NCI-H1436 treated with DMSO at 0.1 percent for 48 hours (cell line): ENCODE measurements at regions not wholly inside any gene's neighbourhood (a gene's known extent, or its start where the extent isn't known, plus 50 kb on each side); places are given as distances from the start of the nearest gene placed in this dataset.
"Not testable (repeated sequence)": the region's sequence is repeated elsewhere in the genome, so short reads cannot be mapped to it uniquely, and the experiment has no call there.

Experiments used
- DNase-seq: peaks from one replicate; lab custom pipeline; 2025; lab: John Stamatoyannopoulos, UW

DNA sequence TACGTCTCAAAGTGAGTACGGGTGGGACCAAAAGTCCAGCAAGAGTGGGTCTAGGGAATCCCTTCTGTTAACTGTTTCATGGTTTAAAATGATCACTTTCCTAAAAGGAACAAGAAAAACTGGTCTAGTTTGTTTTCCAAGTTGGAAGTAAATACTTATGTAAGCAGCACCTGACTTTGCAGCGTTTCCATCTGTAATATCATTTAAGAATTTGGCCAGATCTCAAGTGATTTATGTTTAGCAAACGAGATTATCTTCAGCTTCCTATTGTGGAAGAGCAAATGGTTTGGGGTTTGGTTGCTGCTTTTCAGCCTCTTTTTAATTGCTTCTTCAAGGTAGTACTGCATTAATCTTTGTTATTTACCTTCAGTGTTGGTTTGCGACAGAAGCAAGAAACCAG, 50.4 kb downstream of the FHIP1A start:
- DNase-seq: no peak

GRCh38 chr4:151460434-151460833, 51.5 kb downstream of the FHIP1A start:
- no peak for DNase-seq

GRCh38 chr4:151462554-151462953, 53.6 kb downstream of the FHIP1A start:
- DNase-seq: no peak

DNA sequence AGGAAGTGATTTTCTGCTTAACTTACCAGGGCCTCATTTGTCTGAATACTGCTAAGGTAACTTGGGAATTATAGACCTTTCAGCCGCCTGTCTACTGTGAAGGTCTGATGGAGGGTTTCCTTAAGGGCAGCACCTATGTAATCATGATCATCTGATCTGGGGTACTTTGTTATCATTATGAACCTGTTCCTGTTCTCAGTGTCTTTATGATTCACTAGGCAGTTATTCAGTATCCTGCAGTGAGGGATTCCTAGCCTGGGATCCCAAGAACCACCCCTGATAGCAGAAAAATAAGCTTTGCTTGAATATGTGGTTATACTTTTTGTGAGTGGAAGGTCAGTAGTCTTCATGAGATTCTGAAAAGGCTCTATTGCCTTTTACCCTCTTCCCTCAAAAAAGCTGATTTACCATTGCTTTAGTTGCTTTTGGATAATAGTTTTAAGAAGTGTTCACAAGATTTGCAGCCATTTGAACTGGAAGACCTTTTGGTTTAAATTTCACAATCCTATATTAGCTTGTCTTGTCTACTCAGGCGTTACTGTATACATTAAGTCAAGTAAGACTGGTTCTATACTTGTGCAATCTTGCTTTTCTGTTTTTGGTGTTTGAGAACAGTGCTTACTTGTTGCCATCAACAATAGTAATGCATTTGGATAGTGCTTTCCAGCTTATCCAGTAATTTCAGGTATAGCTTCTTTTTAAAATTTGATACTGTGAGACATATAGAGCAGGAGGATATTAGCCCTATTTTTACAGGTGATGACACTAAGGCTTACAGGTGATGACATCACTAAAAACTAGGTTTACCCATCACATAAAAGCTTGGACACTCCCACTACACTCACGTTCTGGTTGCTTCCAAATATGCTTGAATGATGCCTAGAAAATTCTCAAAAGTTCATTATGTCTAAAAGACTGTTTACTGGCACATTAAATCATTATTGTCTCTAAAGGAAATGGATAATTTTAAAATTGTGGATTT, 60.0 kb downstream of the FHIP1A start:
- no peak for DNase-seq

DNA sequence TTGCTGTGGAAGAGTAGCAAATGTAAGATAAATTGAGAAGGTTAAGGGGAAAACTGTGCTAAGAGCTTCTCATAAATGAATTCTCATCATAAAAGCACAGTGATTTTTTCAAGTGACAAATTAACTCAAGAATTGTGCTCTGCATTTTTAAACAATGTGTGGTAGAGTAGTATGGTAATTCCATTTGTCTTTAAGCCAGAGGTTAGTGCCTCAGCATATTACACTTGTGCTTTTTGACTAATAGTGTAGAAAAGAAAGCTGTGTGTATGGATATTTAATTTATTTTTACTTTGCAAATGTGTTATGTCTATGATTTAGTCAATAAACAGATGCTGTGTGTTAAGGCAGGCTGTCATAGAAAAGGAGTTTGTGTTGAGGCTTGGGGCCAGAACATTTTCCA, 61.0 kb downstream of the FHIP1A start:
- DNase-seq: no peak

- no peak for DNase-seq
Observed at GRCh38 chr4:151471728-151472127, 62.8 kb downstream of the FHIP1A start.

- DNase-seq: no peak
Observed at GRCh38 chr4:151472297-151472696, 63.3 kb downstream of the FHIP1A start.

- no peak for DNase-seq
Observed at GRCh38 chr4:151472711-151473110, 63.7 kb downstream of the FHIP1A start.

DNA sequence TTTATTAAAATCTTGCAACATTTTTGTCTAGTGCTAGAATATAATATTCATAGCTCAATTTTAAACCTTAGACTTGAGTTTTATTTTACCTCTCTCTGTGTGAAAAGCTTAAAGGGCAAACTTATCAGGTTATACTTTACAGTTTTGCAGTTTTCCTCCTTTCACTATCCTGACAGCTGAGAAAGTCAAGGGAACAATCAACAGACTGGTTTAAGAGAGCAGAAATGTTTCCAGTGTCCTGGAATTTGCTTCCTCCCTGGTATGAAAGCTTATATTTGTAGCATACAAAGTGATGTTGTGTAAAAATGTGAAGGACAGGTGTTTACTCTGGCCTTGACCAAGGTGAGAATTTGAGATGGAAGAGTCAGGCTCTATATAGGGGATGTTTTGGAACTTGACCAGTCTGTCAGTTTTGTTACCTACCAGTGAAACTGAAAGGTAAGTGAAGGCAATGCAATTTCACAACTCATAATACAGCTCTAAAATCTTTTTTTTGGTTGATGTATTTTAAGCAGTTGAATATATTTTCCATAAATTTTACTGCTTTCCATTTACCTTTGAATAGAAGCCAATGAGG, 64.6 kb downstream of the FHIP1A start:
- DNase-seq: no peak

GRCh38 chr4:151475035-151475714, 66.2 kb downstream of the FHIP1A start:
- DNase-seq: no peak

GRCh38 chr4:151481813-151482212, 72.8 kb downstream of the FHIP1A start:
- DNase-seq: no peak

GRCh38 chr4:151484396-151485102, 75.6 kb downstream of the FHIP1A start:
- no peak for DNase-seq

GRCh38 chr4:151485541-151486131, 76.7 kb downstream of the FHIP1A start:
- DNase-seq: no peak

DNA sequence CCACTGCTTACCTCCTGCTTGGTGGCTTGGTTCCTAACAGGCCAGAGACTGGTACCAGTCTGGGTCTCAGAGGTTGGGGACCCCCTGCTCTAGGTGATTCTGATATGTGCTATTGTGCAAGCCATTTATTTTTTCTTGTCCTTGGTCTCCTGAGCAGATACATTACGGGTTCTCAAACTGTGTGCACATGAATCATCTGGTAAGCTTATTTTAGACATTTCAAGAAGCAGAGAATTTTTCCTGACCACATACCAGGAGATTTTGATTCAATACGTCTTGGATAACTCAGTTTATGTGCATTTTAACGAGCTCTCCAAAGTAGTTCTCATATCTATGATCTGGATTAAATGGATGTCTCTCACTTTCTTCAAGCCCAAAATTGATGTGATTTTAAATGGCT, 77.2 kb downstream of the FHIP1A start:
- DNase-seq: no peak

- no peak for DNase-seq
Observed at GRCh38 chr4:151488968-151489367, 80.0 kb downstream of the FHIP1A start.

- DNase-seq: no peak
Observed at GRCh38 chr4:151489462-151490203, 80.7 kb downstream of the FHIP1A start.

- not testable (repeated sequence) for DNase-seq
Observed at GRCh38 chr4:151495612-151496011, 86.6 kb downstream of the FHIP1A start.

- not testable (repeated sequence) for DNase-seq
Observed at GRCh38 chr4:151511548-151511947, 102.6 kb downstream of the FHIP1A start.

DNA sequence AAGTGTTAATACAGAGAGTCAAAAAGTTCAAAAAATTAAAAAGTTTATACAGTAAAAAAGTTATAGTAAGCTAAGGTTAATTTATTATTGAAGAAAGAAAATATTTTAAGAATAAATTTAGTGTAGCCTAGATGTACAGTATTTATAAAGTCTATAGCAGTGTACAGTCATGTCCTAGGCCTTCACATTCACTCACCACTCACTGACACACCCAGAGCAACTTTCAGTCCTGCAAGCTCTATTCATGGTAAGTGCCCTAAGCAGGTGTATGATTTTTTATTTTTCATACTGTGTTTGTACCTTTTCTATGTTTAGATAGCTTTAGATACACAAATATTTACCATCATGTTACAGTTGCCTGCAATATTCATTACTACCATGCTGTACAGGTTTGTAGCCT, 108.9 kb downstream of the FHIP1A start:
- no peak for DNase-seq

- no peak for DNase-seq
Observed at GRCh38 chr4:151518359-151518758, 109.4 kb downstream of the FHIP1A start.
